NCI-H526 treated with DMSO at 0.1 percent for 48 hours (cell line): ENCODE measurements at regions not wholly inside any gene's neighbourhood (a gene's known extent, or its start where the extent isn't known, plus 50 kb on each side); places are given as distances from the start of the nearest gene placed in this dataset.
"Not testable (repeated sequence)": the region's sequence is repeated elsewhere in the genome, so short reads cannot be mapped to it uniquely, and the experiment has no call there.

Experiments
- DNase-seq: peaks from one replicate; lab custom pipeline; 2025; lab: John Stamatoyannopoulos, UW

- no peak for DNase-seq
These were observed 273.8 kb downstream of the RPS6KC1 start for GRCh38 chr1:213324859-213325258.

GRCh38 chr1:213325482-213325881 is 274.4 kb downstream of the RPS6KC1 start:
- DNase-seq = no peak

GRCh38 chr1:213326281-213327016 is 275.4 kb downstream of the RPS6KC1 start:
- DNase-seq = no peak

GRCh38 chr1:213327017-213327667 is 276.1 kb downstream of the RPS6KC1 start:
- no peak for DNase-seq

- no peak for DNase-seq
These were observed 278.5 kb downstream of the RPS6KC1 start for GRCh38 chr1:213329406-213330008.

- DNase-seq = no peak
These were observed 279.2 kb downstream of the RPS6KC1 start for GRCh38 chr1:213330281-213330680.

- no peak for DNase-seq
These were observed 280.7 kb downstream of the RPS6KC1 start for GRCh38 chr1:213331631-213332175.

GRCh38 chr1:213332491-213332890 is 281.4 kb downstream of the RPS6KC1 start:
- no peak for DNase-seq

GRCh38 chr1:213333121-213333520 is 282.1 kb downstream of the RPS6KC1 start:
- no peak for DNase-seq

- no peak for DNase-seq
These were observed 284.0 kb downstream of the RPS6KC1 start for GRCh38 chr1:213335084-213335483.

GRCh38 chr1:213337025-213337678 is 286.1 kb downstream of the RPS6KC1 start:
- no peak for DNase-seq

- no peak for DNase-seq
These were observed 289.6 kb downstream of the RPS6KC1 start for GRCh38 chr1:213340593-213340992.

GRCh38 chr1:213345621-213346020 is 294.6 kb downstream of the RPS6KC1 start:
- no peak for DNase-seq

GRCh38 chr1:213357403-213357802 is 306.4 kb downstream of the RPS6KC1 start:
- no peak for DNase-seq

GRCh38 chr1:213358368-213358767 is 307.3 kb downstream of the RPS6KC1 start:
- DNase-seq = not testable (repeated sequence)

GRCh38 chr1:213362598-213362997 is 311.6 kb downstream of the RPS6KC1 start:
- DNase-seq = no peak

- DNase-seq = no peak
These were observed 315.2 kb downstream of the RPS6KC1 start for GRCh38 chr1:213366141-213366831.

GRCh38 chr1:213369465-213369864 is 318.4 kb downstream of the RPS6KC1 start:
- no peak for DNase-seq

GRCh38 chr1:213370523-213370922 is 319.5 kb downstream of the RPS6KC1 start:
- no peak for DNase-seq

GRCh38 chr1:213371525-213371846 is 320.4 kb downstream of the RPS6KC1 start:
- DNase-seq = no peak

- no peak for DNase-seq
These were observed 321.0 kb downstream of the RPS6KC1 start for GRCh38 chr1:213371847-213372619.
